ENCODE measurements at regions not wholly inside any gene's neighbourhood (a gene's known extent, or its start where the extent isn't known, plus 50 kb on each side); places are given as distances from the start of the nearest gene placed in this dataset.

GRCh38 chr9:36772449-36773403, 200.0 kb downstream of the MELK start:
- Mint-ChIP-seq H3K4me1 (no peaks in the 10 kb centered on the region), H3K27ac (no peak overlapping the region), H3K9me3 (peaks cover 0 to 2% of the 10 kb centered on the region in 2 donors), H3K27me3 (peaks cover 41 to 71% of the 10 kb centered on the region in 2 donors), H3K36me3 (no peaks in the 10 kb centered on the region), H3K4me3 (no peak overlapping the region)
- DNase-seq (no peak), ATAC-seq (replicated peaks) (no peak)

DNA sequence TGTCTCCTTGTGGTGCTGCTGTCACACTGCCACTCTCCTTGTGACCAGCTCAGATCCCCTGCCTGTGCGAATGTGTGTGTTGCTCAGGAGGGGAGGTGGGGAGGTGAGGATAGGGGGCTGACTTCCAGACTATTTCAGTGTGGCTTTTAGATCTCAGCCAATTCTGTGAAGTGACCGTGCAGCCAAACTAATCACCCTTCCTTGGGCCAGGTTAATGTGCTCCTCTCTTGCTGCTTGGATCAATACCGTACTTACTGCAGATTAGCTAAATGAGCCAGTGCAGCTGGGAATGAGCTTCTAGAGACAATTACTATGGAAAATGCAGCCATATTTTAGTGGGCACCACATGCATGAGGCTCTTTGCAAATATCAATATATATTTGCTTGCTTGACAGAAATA, 206.0 kb downstream of the MELK start:
- no peak for ATAC-seq (replicated peaks)
- Mint-ChIP-seq H3K4me1 (no peaks in the 10 kb centered on the region), H3K4me3 (no peak overlapping the region), H3K36me3 (no peaks in the 10 kb centered on the region), H3K27ac (no peak overlapping the region), H3K9me3 (peaks cover 0 to 2% of the 10 kb centered on the region in 2 donors), H3K27me3 (peaks cover 38 to 68% of the 10 kb centered on the region in 2 donors)
- no peak for DNase-seq

DNA sequence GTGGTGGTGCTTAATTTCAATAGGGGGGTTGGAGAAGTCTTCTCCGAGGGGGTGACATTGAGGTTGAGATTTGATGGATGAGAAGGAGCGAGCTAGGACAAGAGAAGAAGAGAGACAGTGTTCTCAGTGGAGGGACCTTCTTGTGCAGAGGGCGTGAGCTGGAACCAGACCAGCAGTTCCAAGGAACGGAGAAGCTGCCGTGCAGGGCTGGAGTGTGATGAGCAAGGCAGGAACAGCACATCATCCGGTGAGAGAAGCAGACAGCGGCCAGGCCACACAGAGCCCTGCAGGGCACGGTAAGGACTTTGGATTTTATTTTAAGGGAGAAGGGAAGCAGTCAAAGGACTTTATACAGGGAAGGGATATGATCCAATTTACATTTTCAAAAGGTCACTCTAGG, 206.9 kb downstream of the MELK start:
- Mint-ChIP-seq H3K27ac (no peak overlapping the region), H3K9me3 (peaks cover 0 to 2% of the 10 kb centered on the region in 2 donors), H3K36me3 (no peaks in the 10 kb centered on the region), H3K4me1 (no peaks in the 10 kb centered on the region), H3K4me3 (no peak overlapping the region), H3K27me3 (peaks cover 44 to 67% of the 10 kb centered on the region in 2 donors)
- ATAC-seq (replicated peaks) (no peak), DNase-seq (no peak)

DNA sequence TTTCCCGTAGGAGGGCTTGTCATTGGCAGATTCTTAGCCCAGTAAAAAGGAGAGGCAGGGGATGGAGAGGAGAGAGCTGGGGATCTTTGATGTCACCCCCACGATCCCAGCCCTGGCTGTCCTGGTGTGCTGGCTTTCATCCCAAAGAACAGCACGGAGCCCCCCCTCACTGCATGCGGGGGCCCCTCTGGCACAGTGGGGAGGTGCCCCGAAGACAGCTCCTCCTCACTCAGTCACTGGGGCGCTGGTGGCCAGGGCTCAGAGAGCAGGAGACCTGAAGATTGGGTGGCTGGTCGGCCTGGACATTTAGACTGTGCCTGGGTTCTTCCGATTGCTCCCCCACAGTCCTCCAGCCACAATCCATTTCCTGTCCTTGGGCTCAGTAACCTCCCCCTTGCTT, 207.5 kb downstream of the MELK start:
- ATAC-seq (replicated peaks) (no peak), DNase-seq (no peak)
- Mint-ChIP-seq H3K9me3 (no peaks in the 10 kb centered on the region), H3K4me3 (no peak overlapping the region), H3K4me1 (no peaks in the 10 kb centered on the region), H3K27ac (no peak overlapping the region), H3K36me3 (no peaks in the 10 kb centered on the region), H3K27me3 (peaks cover 47 to 69% of the 10 kb centered on the region in 2 donors)

DNA sequence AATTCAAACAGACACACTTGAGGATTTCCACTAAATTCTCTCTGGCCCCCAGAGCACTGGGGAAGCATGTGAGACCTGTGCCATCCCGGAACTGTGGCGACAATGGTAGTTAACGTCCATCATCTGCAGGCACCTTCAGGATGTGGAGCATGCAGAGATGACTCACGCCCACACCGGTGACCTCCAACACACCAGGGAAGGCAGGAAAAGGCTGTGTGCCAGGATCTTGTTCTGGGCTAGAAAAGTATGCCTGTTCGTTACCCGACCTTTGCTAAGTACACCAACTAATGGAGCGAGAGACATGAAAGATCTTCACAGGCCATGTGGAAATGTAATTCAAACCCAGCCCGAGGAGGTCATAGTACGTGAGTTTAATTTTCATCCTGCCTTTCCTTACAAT, 208.8 kb downstream of the MELK start:
- peaks cover 44 to 62% of the 10 kb centered on the region in 2 donors for H3K27me3 Mint-ChIP-seq
- no peak overlapping the region for H3K4me3 Mint-ChIP-seq
- H3K4me1 Mint-ChIP-seq = no peaks in the 10 kb centered on the region
- ATAC-seq (replicated peaks) (no peak), DNase-seq (no peak)
- no peaks in the 10 kb centered on the region for H3K9me3 Mint-ChIP-seq
- no peak overlapping the region for H3K27ac Mint-ChIP-seq
- H3K36me3 Mint-ChIP-seq = no peaks in the 10 kb centered on the region
